Heart right ventricle (tissue), 16 donors: ENCODE measurements at regions not wholly inside any gene's neighbourhood (a gene's known extent, or its start where the extent isn't known, plus 50 kb on each side); places are given as distances from the start of the nearest gene placed in this dataset.

ENCODE experiments used
- ATAC-seq, 8 donors: fragments of 200-7000 bp; cut with Tn5 transposase; one replicate each; pipeline ENCODE4 v1.9.1; 2020; ENCODE audit warnings: mild to moderate bottlenecking in 8 of 8, moderate library complexity in 8 of 8, moderate number of reproducible peaks in 1 of 8
- DNase-seq, 2 donors: peaks; one replicate each; pipeline ENCODE4 v3.0.0-alpha.2; 2020
- H3K27ac ChIP-seq, 10 donors: fragments of 200-600 bp; sonication (generic) in 2 of 10; one replicate each; pipeline versions ENCODE4 v1.5.0 to v1.8.0; 2020 to 2022; ENCODE audit warnings: mild to moderate bottlenecking in 3 of 10
- H3K27me3 ChIP-seq, 7 donors: fragments of 200-600 bp; one replicate each; pipeline ENCODE4 v1.8.0; 2021 to 2022; ENCODE audit warnings: mild to moderate bottlenecking in 2 of 7
- H3K36me3 ChIP-seq, 9 donors: fragments of 200-600 bp; sonication (generic) in 1 of 9; one replicate each; pipeline versions ENCODE4 v1.5.0 to v1.8.0; 2020 to 2022; ENCODE audit warnings: mild to moderate bottlenecking in 2 of 9
- H3K4me1 ChIP-seq, 9 donors: fragments of 200-600 bp; sonication (generic) in 1 of 9; one replicate each; pipeline versions ENCODE4 v1.5.0 to v1.8.0; 2020 to 2022; ENCODE audit warnings: mild to moderate bottlenecking in 4 of 9
- H3K4me3 ChIP-seq, 10 donors: fragments of 200-600 bp; sonication (generic) in 2 of 10; one replicate each; pipeline versions ENCODE4 v1.5.0 to v1.8.0; 2020 to 2022; ENCODE audit warnings: mild to moderate bottlenecking in 7 of 10, moderate library complexity in 2 of 10
- H3K9me3 ChIP-seq, 11 donors: fragments of 200-600 bp in 10 of 11; sonication (generic) in 2 of 11; one replicate each; pipeline versions ENCODE4 v1.5.0 to v1.8.0; 2013 to 2022; ENCODE audit warnings: mild to moderate bottlenecking in 2 of 11, control low read depth in 1 of 11, moderate library complexity in 1 of 11
- CTCF ChIP-seq, 9 donors: fragments of 200-600 bp; sonication (generic) in 2 of 9; IDR thresholded peaks; one replicate each; pipeline versions ENCODE4 v1.5.0 to v1.8.0; 2021 to 2022; ENCODE audit warnings: antibody characterized with exemption in 9 of 9, mild to moderate bottlenecking in 5 of 9, moderate library complexity in 1 of 9
- WGBS, 2 donors: extraction: QIAGEN DNeasy Blood & Tissue Kit; methylation state at CpG; one replicate each; pipeline ENCODE4 v1.1.7; 2013; ENCODE audit warnings: inconsistent platforms in 1 of 2; 5-methylcytosine and 5-hydroxymethylcytosine counted together
- intact Hi-C, 10 donors: fragments of 100-400 bp; cut with DNase I; formaldehyde crosslinking; loops; one replicate each; pipeline versions ENCODE4 v1.11.1 to v1.14.2; 2022
- donor health status: Arrhythmogenic right ventricular cardiomyopathy.
- donor health status: ischemic (EF 13 %, LVEDD 7.1; RV severe dilation, severe dysfunction).
- donor health status: healthy with polysubstance abuse.
- donor health status: DM: no; HTN: yes; CAD: no.
- donor health status: DM: no; HTN: no; CAD: no.
- donor health status: ischemic (EF 25% LVEDD 6.9; RV normal size, moderate dysfunction).
- donor health status: ischemic (EF 25% LVEDD 5.7; RV mildly dilated, moderate dysfunction).
- donor health status: healthy.
- donor health status: DM: yes; HTN: yes; CAD: no.
- donor health status: Ischemic cardiomyopathy.
- donor health status: ischemic (EF 35%, LVEDD 5.7; RV mildly dilated, moderate dysfunction).
- donor health status: nonischemic (EF 11% LVEDD 7.7; RV severe dilation, severe dysfunction).
- donor health status: DM: yes; HTN: yes; CAD: no.
- donor health status: PGD.
- donor health status: ischemic (EF 29% LVEDD 5.4; RV normal size, mild dysfunction).
- donor health status: nonischemic (EF 23%, LVEDD 6.1; RV moderate dilation, normal function).

GRCh38 chr5:2524620-2525019, 226.9 kb downstream of the IRX2 start:
- no peak for TF ChIP-seq CTCF (IDR thresholded peaks at IDR 0.05)
- intact Hi-C loops: no loop called here
- 89 to 92% methylated on average over 13 of the region's 13 CpGs for WGBS, 2 donors
- H3K4me1 ChIP-seq: no peaks in the 10 kb centered on the region
- ATAC-seq: no peak
- H3K4me3 ChIP-seq: no peak overlapping the region
- no peaks in the 10 kb centered on the region for H3K36me3 ChIP-seq
- DNase-seq: no peak
- peaks cover 0 to 4% (median 0%) of the 10 kb centered on the region in 11 donors for H3K9me3 ChIP-seq
- H3K27me3 ChIP-seq: peaks cover 0 to 32% (median 12%) of the 10 kb centered on the region in 7 donors
- H3K27ac ChIP-seq: no peak overlapping the region

GRCh38 chr5:2523180-2523579, 228.3 kb downstream of the IRX2 start:
- H3K27me3 ChIP-seq: peaks cover 0 to 23% (median 6%) of the 10 kb centered on the region in 7 donors
- intact Hi-C loops: no loop called here
- WGBS, 2 donors: 82% methylated on average over 12 of the region's 12 CpGs

GRCh38 chr5:2522372-2522771, 229.1 kb downstream of the IRX2 start:
- DNase-seq: no peak
- Histone ChIP-seq H3K4me3 (no peak overlapping the region), H3K9me3 (no peaks in the 10 kb centered on the region), H3K36me3 (no peaks in the 10 kb centered on the region), H3K27ac (no peak overlapping the region), H3K4me1 (no peaks in the 10 kb centered on the region), H3K27me3 (peaks cover 0 to 16% (median 0%) of the 10 kb centered on the region in 7 donors)
- TF ChIP-seq CTCF (IDR thresholded peaks at IDR 0.05): no peak
- 78 to 91% methylated on average over 11 of the region's 11 CpGs for WGBS, 2 donors
- ATAC-seq: no peak
- intact Hi-C loops: no loop called here

More at GRCh38 chr5:2523180-2523579, 228.3 kb downstream of the IRX2 start:
- H3K9me3 ChIP-seq: peaks cover 0 to 3% (median 0%) of the 10 kb centered on the region in 11 donors
- no peaks in the 10 kb centered on the region for H3K4me1 ChIP-seq
- H3K36me3 ChIP-seq: no peaks in the 10 kb centered on the region
- H3K27ac ChIP-seq: no peak overlapping the region
- DNase-seq: no peak
- H3K4me3 ChIP-seq: no peak overlapping the region
- no peak for ATAC-seq
- no peak for TF ChIP-seq CTCF (IDR thresholded peaks at IDR 0.05)

- 80 to 81% methylated on average over 9 of the region's 9 CpGs for WGBS, 2 donors
- Histone ChIP-seq H3K4me3 (no peak overlapping the region), H3K27ac (no peak overlapping the region), H3K27me3 (peaks cover 0 to 7% (median 0%) of the 10 kb centered on the region in 7 donors), H3K4me1 (no peaks in the 10 kb centered on the region), H3K9me3 (no peaks in the 10 kb centered on the region), H3K36me3 (no peaks in the 10 kb centered on the region)
- TF ChIP-seq CTCF (IDR thresholded peaks at IDR 0.05): no peak
- DNase-seq: no peak
- ATAC-seq: no peak
- intact Hi-C loops: no loop called here
Observed at GRCh38 chr5:2519153-2519552, 232.3 kb downstream of the IRX2 start.
